ENCODE measurements at regions not wholly inside any gene's neighbourhood (a gene's known extent, or its start where the extent isn't known, plus 50 kb on each side); places are given as distances from the start of the nearest gene placed in this dataset.

DNA sequence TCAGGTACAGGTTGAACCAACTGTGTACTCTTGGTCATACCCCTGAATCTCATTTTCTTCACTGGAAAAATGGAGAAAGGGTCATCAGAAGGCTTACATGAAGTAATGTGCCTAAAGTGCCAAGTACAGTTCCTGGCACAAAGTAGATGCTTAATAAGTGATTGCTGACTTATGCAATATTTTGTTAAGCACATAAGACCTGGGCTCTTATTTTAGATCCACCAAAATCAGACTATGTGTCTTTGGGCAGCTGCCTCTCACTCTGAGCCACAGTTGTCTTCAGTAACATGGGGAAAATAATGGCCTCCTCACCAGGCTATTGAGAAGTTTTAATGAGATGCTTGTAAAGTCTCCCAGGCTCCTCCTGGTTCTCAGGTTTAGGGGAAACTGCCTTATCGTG lies 74.3 kb upstream of the TRABD2B start:
- TF ChIP-seq EZH2phosphoT487 (IDR thresholded peaks at IDR 0.05; ENCODE audit: borderline replicate concordance), result no peak
- TF ChIP-seq, protein P1, sequence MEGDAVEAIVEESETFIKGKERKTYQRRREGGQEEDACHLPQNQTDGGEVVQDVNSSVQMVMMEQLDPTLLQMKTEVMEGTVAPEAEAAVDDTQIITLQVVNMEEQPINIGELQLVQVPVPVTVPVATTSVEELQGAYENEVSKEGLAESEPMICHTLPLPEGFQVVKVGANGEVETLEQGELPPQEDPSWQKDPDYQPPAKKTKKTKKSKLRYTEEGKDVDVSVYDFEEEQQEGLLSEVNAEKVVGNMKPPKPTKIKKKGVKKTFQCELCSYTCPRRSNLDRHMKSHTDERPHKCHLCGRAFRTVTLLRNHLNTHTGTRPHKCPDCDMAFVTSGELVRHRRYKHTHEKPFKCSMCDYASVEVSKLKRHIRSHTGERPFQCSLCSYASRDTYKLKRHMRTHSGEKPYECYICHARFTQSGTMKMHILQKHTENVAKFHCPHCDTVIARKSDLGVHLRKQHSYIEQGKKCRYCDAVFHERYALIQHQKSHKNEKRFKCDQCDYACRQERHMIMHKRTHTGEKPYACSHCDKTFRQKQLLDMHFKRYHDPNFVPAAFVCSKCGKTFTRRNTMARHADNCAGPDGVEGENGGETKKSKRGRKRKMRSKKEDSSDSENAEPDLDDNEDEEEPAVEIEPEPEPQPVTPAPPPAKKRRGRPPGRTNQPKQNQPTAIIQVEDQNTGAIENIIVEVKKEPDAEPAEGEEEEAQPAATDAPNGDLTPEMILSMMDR (conservative IDR thresholded peaks at IDR 0.05; ENCODE audit: low read length), result no peak

DNA sequence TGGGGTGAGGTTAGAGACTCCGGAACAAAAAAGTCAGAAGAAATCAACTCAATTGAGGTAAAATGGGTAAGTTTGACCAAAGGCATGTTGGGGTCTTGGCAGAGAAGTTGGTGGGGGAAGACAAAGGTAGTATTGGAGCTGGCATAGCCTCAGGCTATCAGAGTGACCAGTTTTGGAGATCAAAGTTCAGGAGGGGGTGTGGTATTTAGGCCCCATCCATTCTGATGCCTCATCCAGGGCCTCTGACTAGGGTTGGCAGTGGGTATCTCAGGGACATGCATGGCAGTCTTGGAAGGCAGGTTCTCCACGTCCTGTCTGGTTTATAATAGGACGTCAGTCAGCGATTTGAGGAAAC lies 73.2 kb upstream of the TRABD2B start:
- H3K9me2 ChIP-seq (replicated peaks; ENCODE audit: low read depth, low read length), result no peaks in the 10 kb centered on the region
- TF ChIP-seq EZH2phosphoT487 (IDR thresholded peaks at IDR 0.05; ENCODE audit: borderline replicate concordance), result no peak
- TF ChIP-seq, protein P1 (conservative IDR thresholded peaks at IDR 0.05; ENCODE audit: low read length), result no peak
- H3K9ac ChIP-seq (ENCODE audit: low read depth, low read length, poor library complexity, severe bottlenecking), result no peak overlapping the region
- H3K4me3 ChIP-seq (ENCODE audit: low read length, poor library complexity, severe bottlenecking), result no peak overlapping the region
- no peaks in the 10 kb centered on the region for H3K9me3 ChIP-seq (ENCODE audit: insufficient read depth, low read depth, low read length)
- no peak overlapping the region for H2AFZ ChIP-seq (ENCODE audit: low read length)
- H4K20me1 ChIP-seq (ENCODE audit: insufficient read depth, low read length, poor library complexity, severe bottlenecking), result no peaks in the 10 kb centered on the region
- H3K4me1 ChIP-seq (ENCODE audit: insufficient read depth, low read length, poor library complexity, severe bottlenecking), result no peaks in the 10 kb centered on the region
- H3K4me2 ChIP-seq (ENCODE audit: low read depth, low read length, poor library complexity, severe bottlenecking), result no peak overlapping the region
- no peaks in the 10 kb centered on the region for H3K36me3 ChIP-seq (ENCODE audit: insufficient read depth, low read length)
- H3F3A ChIP-seq (ENCODE audit: low read depth), result no peaks in the 10 kb centered on the region
- H3K27me3 ChIP-seq (ENCODE audit: insufficient read depth, low read length, poor library complexity, severe bottlenecking), result no peaks in the 10 kb centered on the region
- H3K79me2 ChIP-seq (ENCODE audit: insufficient read depth, low read length), result no peaks in the 10 kb centered on the region

More for the DNA sequence above, 74.3 kb upstream of the TRABD2B start:
- H3K9me2 ChIP-seq (replicated peaks; ENCODE audit: low read depth, low read length), result no peaks in the 10 kb centered on the region
- H3K79me2 ChIP-seq (ENCODE audit: insufficient read depth, low read length), result no peaks in the 10 kb centered on the region
- H3K4me3 ChIP-seq (ENCODE audit: low read length, poor library complexity, severe bottlenecking), result no peak overlapping the region
- H3K4me2 ChIP-seq (ENCODE audit: low read depth, low read length, poor library complexity, severe bottlenecking), result no peak overlapping the region
- H3F3A ChIP-seq (ENCODE audit: low read depth), result no peaks in the 10 kb centered on the region
- H2AFZ ChIP-seq (ENCODE audit: low read length), result no peak overlapping the region
- H3K4me1 ChIP-seq (ENCODE audit: insufficient read depth, low read length, poor library complexity, severe bottlenecking), result no peaks in the 10 kb centered on the region
- no peaks in the 10 kb centered on the region for H4K20me1 ChIP-seq (ENCODE audit: insufficient read depth, low read length, poor library complexity, severe bottlenecking)
- no peak overlapping the region for H3K9ac ChIP-seq (ENCODE audit: low read depth, low read length, poor library complexity, severe bottlenecking)
- no peaks in the 10 kb centered on the region for H3K9me3 ChIP-seq (ENCODE audit: insufficient read depth, low read depth, low read length)
- H3K36me3 ChIP-seq (ENCODE audit: insufficient read depth, low read length), result no peaks in the 10 kb centered on the region
- no peaks in the 10 kb centered on the region for H3K27me3 ChIP-seq (ENCODE audit: insufficient read depth, low read length, poor library complexity, severe bottlenecking)

DNA sequence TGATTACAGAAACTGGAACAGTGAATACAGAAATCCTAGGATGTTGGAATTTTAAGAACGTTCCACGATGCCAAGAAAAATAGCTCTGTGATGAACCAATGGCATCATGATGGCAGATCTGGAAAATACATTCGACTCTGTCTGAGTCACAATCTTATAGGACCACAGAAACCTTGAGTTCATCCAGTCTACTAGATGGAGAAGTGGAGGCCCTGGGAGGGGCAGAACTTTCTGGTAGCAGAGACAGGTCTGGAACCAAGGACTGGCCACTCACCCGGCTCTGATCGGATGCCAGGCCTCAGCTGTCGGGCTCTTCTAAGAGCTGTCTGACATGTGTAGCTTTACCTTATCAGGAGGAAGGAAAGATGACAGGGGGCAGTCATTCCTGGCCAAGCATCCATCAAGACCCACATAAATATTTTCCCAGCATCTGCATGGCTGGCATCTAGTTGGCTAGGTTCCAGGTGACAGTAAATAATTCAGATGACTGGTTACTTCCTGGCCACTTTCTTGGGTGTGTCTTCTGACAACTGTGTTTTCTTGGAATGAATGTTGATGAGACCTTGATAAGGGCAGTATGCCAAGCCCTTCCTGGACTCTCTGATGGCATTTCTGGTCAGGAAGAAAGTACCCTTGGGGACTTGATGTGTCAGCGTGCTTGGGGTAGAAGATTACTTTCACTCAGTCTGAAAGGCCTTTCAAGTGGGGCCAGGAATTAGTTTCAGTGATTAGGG lies 72.6 kb upstream of the TRABD2B start:
- Histone ChIP-seq H3K4me3 (ENCODE audit: low read length, poor library complexity, severe bottlenecking) (no peak overlapping the region), H2AFZ (ENCODE audit: low read length) (no peak overlapping the region)

More for the DNA sequence above, 72.6 kb upstream of the TRABD2B start:
- Histone ChIP-seq H4K20me1 (ENCODE audit: insufficient read depth, low read length, poor library complexity, severe bottlenecking) (no peaks in the 10 kb centered on the region), H3K4me2 (ENCODE audit: low read depth, low read length, poor library complexity, severe bottlenecking) (no peak overlapping the region), H3F3A (ENCODE audit: low read depth) (no peaks in the 10 kb centered on the region), H3K9me3 (ENCODE audit: insufficient read depth, low read depth, low read length) (no peaks in the 10 kb centered on the region), H3K4me1 (ENCODE audit: insufficient read depth, low read length, poor library complexity, severe bottlenecking) (no peaks in the 10 kb centered on the region), H3K36me3 (ENCODE audit: insufficient read depth, low read length) (no peaks in the 10 kb centered on the region), H3K27me3 (ENCODE audit: insufficient read depth, low read length, poor library complexity, severe bottlenecking) (no peaks in the 10 kb centered on the region), H3K9ac (ENCODE audit: low read depth, low read length, poor library complexity, severe bottlenecking) (no peak overlapping the region), H3K79me2 (ENCODE audit: insufficient read depth, low read length) (no peaks in the 10 kb centered on the region), H3K9me2 (replicated peaks; ENCODE audit: low read depth, low read length) (no peaks in the 10 kb centered on the region)
- no peak for TF ChIP-seq EZH2phosphoT487 (IDR thresholded peaks at IDR 0.05; ENCODE audit: borderline replicate concordance)
- TF ChIP-seq, protein P1 (conservative IDR thresholded peaks at IDR 0.05; ENCODE audit: low read length), result no peak

Measured in Loucy (cell line).